ENCODE measurements at regions not wholly inside any gene's neighbourhood (a gene's known extent, or its start where the extent isn't known, plus 50 kb on each side); places are given as distances from the start of the nearest gene placed in this dataset.

- TF ChIP-seq, protein P1, sequence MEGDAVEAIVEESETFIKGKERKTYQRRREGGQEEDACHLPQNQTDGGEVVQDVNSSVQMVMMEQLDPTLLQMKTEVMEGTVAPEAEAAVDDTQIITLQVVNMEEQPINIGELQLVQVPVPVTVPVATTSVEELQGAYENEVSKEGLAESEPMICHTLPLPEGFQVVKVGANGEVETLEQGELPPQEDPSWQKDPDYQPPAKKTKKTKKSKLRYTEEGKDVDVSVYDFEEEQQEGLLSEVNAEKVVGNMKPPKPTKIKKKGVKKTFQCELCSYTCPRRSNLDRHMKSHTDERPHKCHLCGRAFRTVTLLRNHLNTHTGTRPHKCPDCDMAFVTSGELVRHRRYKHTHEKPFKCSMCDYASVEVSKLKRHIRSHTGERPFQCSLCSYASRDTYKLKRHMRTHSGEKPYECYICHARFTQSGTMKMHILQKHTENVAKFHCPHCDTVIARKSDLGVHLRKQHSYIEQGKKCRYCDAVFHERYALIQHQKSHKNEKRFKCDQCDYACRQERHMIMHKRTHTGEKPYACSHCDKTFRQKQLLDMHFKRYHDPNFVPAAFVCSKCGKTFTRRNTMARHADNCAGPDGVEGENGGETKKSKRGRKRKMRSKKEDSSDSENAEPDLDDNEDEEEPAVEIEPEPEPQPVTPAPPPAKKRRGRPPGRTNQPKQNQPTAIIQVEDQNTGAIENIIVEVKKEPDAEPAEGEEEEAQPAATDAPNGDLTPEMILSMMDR (IDR thresholded peaks at IDR 0.05), result no peak
- TF ChIP-seq POLR2A (IDR thresholded peaks at IDR 0.05), result no peak
Measured at GRCh38 chr17:53979991-53980390, 157.3 kb downstream of the KIF2B start.

All from prostate gland (tissue), 2 donors.